ENCODE measurements at regions not wholly inside any gene's neighbourhood (a gene's known extent, or its start where the extent isn't known, plus 50 kb on each side); places are given as distances from the start of the nearest gene placed in this dataset.

- Histone ChIP-seq H2AFZ (ENCODE audit: low read depth, low read length, poor library complexity, severe bottlenecking) (no peak overlapping the region), H3K79me2 (ENCODE audit: insufficient read depth, low read length) (no peaks in the 10 kb centered on the region), H3K4me2 (ENCODE audit: low read length) (no peak overlapping the region), H3K27me3 (ENCODE audit: insufficient read depth, low read length) (no peaks in the 10 kb centered on the region), H3K9me3 (ENCODE audit: control insufficient read depth in 1 of 2, insufficient read depth in 1 of 2, low read depth in 1 of 2, low read length in 2 of 2) (peaks cover 10 to 43% of the 10 kb centered on the region in 2 experiments; a peak in 2 of 4 replicates), H3K36me3 (ENCODE audit: control insufficient read depth in 1 of 2, insufficient read depth in 2 of 2, low read length in 2 of 2) (no peaks in the 10 kb centered on the region), H4K20me1 (ENCODE audit: insufficient read depth) (no peaks in the 10 kb centered on the region), H3K9ac (ENCODE audit: low read length) (no peak overlapping the region), H3K4me1 (ENCODE audit: control insufficient read depth in 1 of 2, insufficient read depth in 2 of 2, low read length in 2 of 2) (no peaks in the 10 kb centered on the region), H3K27ac (ENCODE audit: low read depth, low read length) (no peak overlapping the region), H3K4me3 (replicated peaks in 1 of 2; ENCODE audit: low read depth in 1 of 2, low read length in 2 of 2) (no peak overlapping the region), H3K9me2 (ENCODE audit: insufficient read depth) (no peaks in the 10 kb centered on the region)
- DNase-seq (ENCODE audit: low read depth, low spot score) (no peak), ATAC-seq (no peak)
- no peak for TF ChIP-seq TCF7L2 (IDR thresholded peaks at IDR 0.05; ENCODE audit: borderline replicate concordance, extremely low read depth, insufficient read depth, insufficient read length)
- TF ChIP-seq REST (IDR thresholded peaks at IDR 0.05; ENCODE audit: low read depth): no peak
- TF ChIP-seq SIN3A (IDR thresholded peaks at IDR 0.05; ENCODE audit: low read depth): no peak
- no peak for TF ChIP-seq POLR2A (IDR thresholded peaks at IDR 0.05; ENCODE audit: borderline replicate concordance, extremely low read depth, insufficient read depth, insufficient read length)
- no peak for TF ChIP-seq ZNF274 (IDR thresholded peaks at IDR 0.05; ENCODE audit: low read depth, low read length)
- TF ChIP-seq RAD21 (IDR thresholded peaks at IDR 0.05; ENCODE audit: low read depth): no peak
- no peak for TF ChIP-seq SRF (IDR thresholded peaks at IDR 0.05; ENCODE audit: low read depth)
- no peak for TF ChIP-seq JUND (IDR thresholded peaks at IDR 0.05)
- TF ChIP-seq FOSL1 (IDR thresholded peaks at IDR 0.05; ENCODE audit: low read depth): no peak
- TF ChIP-seq, protein P1, sequence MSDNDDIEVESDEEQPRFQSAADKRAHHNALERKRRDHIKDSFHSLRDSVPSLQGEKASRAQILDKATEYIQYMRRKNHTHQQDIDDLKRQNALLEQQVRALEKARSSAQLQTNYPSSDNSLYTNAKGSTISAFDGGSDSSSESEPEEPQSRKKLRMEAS (IDR thresholded peaks at IDR 0.05): no peak
- no peak for TF ChIP-seq YY1 (IDR thresholded peaks at IDR 0.05; ENCODE audit: extremely low read depth, insufficient replicate concordance, low read depth, low read length)
- TF ChIP-seq, protein P2, sequence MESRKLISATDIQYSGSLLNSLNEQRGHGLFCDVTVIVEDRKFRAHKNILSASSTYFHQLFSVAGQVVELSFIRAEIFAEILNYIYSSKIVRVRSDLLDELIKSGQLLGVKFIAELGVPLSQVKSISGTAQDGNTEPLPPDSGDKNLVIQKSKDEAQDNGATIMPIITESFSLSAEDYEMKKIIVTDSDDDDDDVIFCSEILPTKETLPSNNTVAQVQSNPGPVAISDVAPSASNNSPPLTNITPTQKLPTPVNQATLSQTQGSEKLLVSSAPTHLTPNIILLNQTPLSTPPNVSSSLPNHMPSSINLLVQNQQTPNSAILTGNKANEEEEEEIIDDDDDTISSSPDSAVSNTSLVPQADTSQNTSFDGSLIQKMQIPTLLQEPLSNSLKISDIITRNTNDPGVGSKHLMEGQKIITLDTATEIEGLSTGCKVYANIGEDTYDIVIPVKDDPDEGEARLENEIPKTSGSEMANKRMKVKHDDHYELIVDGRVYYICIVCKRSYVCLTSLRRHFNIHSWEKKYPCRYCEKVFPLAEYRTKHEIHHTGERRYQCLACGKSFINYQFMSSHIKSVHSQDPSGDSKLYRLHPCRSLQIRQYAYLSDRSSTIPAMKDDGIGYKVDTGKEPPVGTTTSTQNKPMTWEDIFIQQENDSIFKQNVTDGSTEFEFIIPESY (IDR thresholded peaks at IDR 0.05; ENCODE audit: extremely low read depth, insufficient replicate concordance, low read length): no peak
- TF ChIP-seq, protein P3, sequence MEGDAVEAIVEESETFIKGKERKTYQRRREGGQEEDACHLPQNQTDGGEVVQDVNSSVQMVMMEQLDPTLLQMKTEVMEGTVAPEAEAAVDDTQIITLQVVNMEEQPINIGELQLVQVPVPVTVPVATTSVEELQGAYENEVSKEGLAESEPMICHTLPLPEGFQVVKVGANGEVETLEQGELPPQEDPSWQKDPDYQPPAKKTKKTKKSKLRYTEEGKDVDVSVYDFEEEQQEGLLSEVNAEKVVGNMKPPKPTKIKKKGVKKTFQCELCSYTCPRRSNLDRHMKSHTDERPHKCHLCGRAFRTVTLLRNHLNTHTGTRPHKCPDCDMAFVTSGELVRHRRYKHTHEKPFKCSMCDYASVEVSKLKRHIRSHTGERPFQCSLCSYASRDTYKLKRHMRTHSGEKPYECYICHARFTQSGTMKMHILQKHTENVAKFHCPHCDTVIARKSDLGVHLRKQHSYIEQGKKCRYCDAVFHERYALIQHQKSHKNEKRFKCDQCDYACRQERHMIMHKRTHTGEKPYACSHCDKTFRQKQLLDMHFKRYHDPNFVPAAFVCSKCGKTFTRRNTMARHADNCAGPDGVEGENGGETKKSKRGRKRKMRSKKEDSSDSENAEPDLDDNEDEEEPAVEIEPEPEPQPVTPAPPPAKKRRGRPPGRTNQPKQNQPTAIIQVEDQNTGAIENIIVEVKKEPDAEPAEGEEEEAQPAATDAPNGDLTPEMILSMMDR (IDR thresholded peaks at IDR 0.05 in 2 of 3, conservative IDR thresholded peaks at IDR 0.05 in 1 of 3; ENCODE audit: borderline replicate concordance in 1 of 3, insufficient read depth in 1 of 3, low read depth in 2 of 3, low read length in 2 of 3): no peak
- TF ChIP-seq CBX3 (IDR thresholded peaks at IDR 0.05; ENCODE audit: low read depth): no peak
- no peak for TF ChIP-seq ZFX (IDR thresholded peaks at IDR 0.05)
- no peak for TF ChIP-seq SP1 (IDR thresholded peaks at IDR 0.05; ENCODE audit: low read depth)
- no peak for TF ChIP-seq CEBPB (IDR thresholded peaks at IDR 0.05; ENCODE audit: low read depth)
- TF ChIP-seq ATF3 (IDR thresholded peaks at IDR 0.05): no peak
- no peak for TF ChIP-seq EZH2 (IDR thresholded peaks at IDR 0.05)
- TF ChIP-seq ELF1 (IDR thresholded peaks at IDR 0.05; ENCODE audit: borderline replicate concordance, low read depth): no peak
- BruUV-seq (replicated peaks): no TSS peak
- ChIA-PET RAD21 (ENCODE audit: low non-redundant PET in 1 of 2, low total read pairs in 2 of 2, uncharacterized antibody in 2 of 2, unreplicated experiment in 2 of 2) (no interaction called here), CTCF (no interaction called here), POLR2A (no interaction called here)
- intact Hi-C loops (cut with micrococcal nuclease): no loop called here
Observed at GRCh38 chr10:10364902-10365301, 652.8 kb upstream of the CELF2 start.

Data from HCT116 (cell line).